ENCODE measurements at regions not wholly inside any gene's neighbourhood (a gene's known extent, or its start where the extent isn't known, plus 50 kb on each side); places are given as distances from the start of the nearest gene placed in this dataset.

- no peaks in the 10 kb centered on the region for H3K79me2 ChIP-seq (ENCODE audit: insufficient read depth, low read length)
- H2AFZ ChIP-seq (ENCODE audit: low read length), result no peak overlapping the region
- no peak for TF ChIP-seq EZH2 (IDR thresholded peaks at IDR 0.05; ENCODE audit: borderline replicate concordance, low read length)
- no peak for TF ChIP-seq CTCF (IDR thresholded peaks at IDR 0.05; ENCODE audit: low read length)
- no peaks in the 10 kb centered on the region for H3K27me3 ChIP-seq (ENCODE audit: insufficient read depth, low read length)
- no peak overlapping the region for H3K4me3 ChIP-seq (ENCODE audit: low read depth, low read length, poor library complexity, severe bottlenecking)
- no peak overlapping the region for H3K4me2 ChIP-seq (ENCODE audit: low read length)
- H3K36me3 ChIP-seq (ENCODE audit: insufficient read depth, low read length), result no peaks in the 10 kb centered on the region; the same call in 1 of the 2 replicates
- no peaks in the 10 kb centered on the region for H3K4me1 ChIP-seq (ENCODE audit: insufficient read depth, low read length, severe bottlenecking)
- H3F3A ChIP-seq (ENCODE audit: insufficient read depth, low read length), result no peaks in the 10 kb centered on the region
- H3K9me2 ChIP-seq (ENCODE audit: low read depth, low read length), result no peaks in the 10 kb centered on the region
- H3K9ac ChIP-seq (ENCODE audit: low read length), result no peak overlapping the region
- H4K20me1 ChIP-seq (ENCODE audit: insufficient read depth, low read length), result no peaks in the 10 kb centered on the region
- no peak overlapping the region for H3K27ac ChIP-seq (ENCODE audit: low read depth, low read length, poor library complexity, severe bottlenecking)
- H3K9me3 ChIP-seq (ENCODE audit: low read length), result no peaks in the 10 kb centered on the region
Measured at GRCh38 chr6:125670568-125670967, 78.9 kb upstream of the HEY2 start.

- Histone ChIP-seq H4K20me1 (ENCODE audit: insufficient read depth, low read length) (no peaks in the 10 kb centered on the region), H3K9me3 (ENCODE audit: low read length) (no peaks in the 10 kb centered on the region), H3K9ac (ENCODE audit: low read length) (no peak overlapping the region), H3K79me2 (ENCODE audit: insufficient read depth, low read length) (no peaks in the 10 kb centered on the region), H3K27me3 (ENCODE audit: insufficient read depth, low read length) (no peaks in the 10 kb centered on the region), H3K4me2 (ENCODE audit: low read length) (no peak overlapping the region), H3K4me1 (ENCODE audit: insufficient read depth, low read length, severe bottlenecking) (no peaks in the 10 kb centered on the region), H3K4me3 (ENCODE audit: low read depth, low read length, poor library complexity, severe bottlenecking) (no peak overlapping the region), H2AFZ (ENCODE audit: low read length) (no peak overlapping the region), H3F3A (ENCODE audit: insufficient read depth, low read length) (no peaks in the 10 kb centered on the region), H3K27ac (ENCODE audit: low read depth, low read length, poor library complexity, severe bottlenecking) (no peak overlapping the region), H3K9me2 (ENCODE audit: low read depth, low read length) (no peaks in the 10 kb centered on the region), H3K36me3 (ENCODE audit: insufficient read depth, low read length) (no peaks in the 10 kb centered on the region; the same call in 1 of the 2 replicates)
- TF ChIP-seq EZH2 (IDR thresholded peaks at IDR 0.05; ENCODE audit: borderline replicate concordance, low read length), result no peak
- no peak for TF ChIP-seq CTCF (IDR thresholded peaks at IDR 0.05; ENCODE audit: low read length)
Measured at GRCh38 chr6:125671323-125671722, 78.1 kb upstream of the HEY2 start.

GRCh38 chr6:125674230-125674629 lies 75.2 kb upstream of the HEY2 start:
- H3K27me3 ChIP-seq (ENCODE audit: insufficient read depth, low read length), result no peaks in the 10 kb centered on the region
- H3K4me3 ChIP-seq (ENCODE audit: low read depth, low read length, poor library complexity, severe bottlenecking), result no peak overlapping the region
- H4K20me1 ChIP-seq (ENCODE audit: insufficient read depth, low read length), result no peaks in the 10 kb centered on the region
- H3F3A ChIP-seq (ENCODE audit: insufficient read depth, low read length), result no peaks in the 10 kb centered on the region
- no peaks in the 10 kb centered on the region for H3K9me3 ChIP-seq (ENCODE audit: low read length)
- no peak overlapping the region for H2AFZ ChIP-seq (ENCODE audit: low read length)
- no peak overlapping the region for H3K4me2 ChIP-seq (ENCODE audit: low read length)
- no peaks in the 10 kb centered on the region; the same call in 1 of the 2 replicates for H3K36me3 ChIP-seq (ENCODE audit: insufficient read depth, low read length)
- no peaks in the 10 kb centered on the region for H3K9me2 ChIP-seq (ENCODE audit: low read depth, low read length)
- no peak overlapping the region for H3K9ac ChIP-seq (ENCODE audit: low read length)
- no peaks in the 10 kb centered on the region for H3K79me2 ChIP-seq (ENCODE audit: insufficient read depth, low read length)
- no peak overlapping the region for H3K27ac ChIP-seq (ENCODE audit: low read depth, low read length, poor library complexity, severe bottlenecking)
- TF ChIP-seq EZH2 (IDR thresholded peaks at IDR 0.05; ENCODE audit: borderline replicate concordance, low read length) (no peak), CTCF (IDR thresholded peaks at IDR 0.05; ENCODE audit: low read length) (no peak)
- peaks cover 5% of the 10 kb centered on the region for H3K4me1 ChIP-seq (ENCODE audit: insufficient read depth, low read length, severe bottlenecking)

All from OCI-LY1 (cell line).